DND-41 (cell line): ENCODE measurements at regions not wholly inside any gene's neighbourhood (a gene's known extent, or its start where the extent isn't known, plus 50 kb on each side); places are given as distances from the start of the nearest gene placed in this dataset.

Source experiments
- EZH2 ChIP-seq: IDR thresholded peaks from 3 replicates; pipeline ENCODE4 v1.6.1; 2012; ENCODE audit warnings: borderline replicate concordance, low read depth, mild to moderate bottlenecking, moderate library complexity, low read length, inconsistent platforms; ENCODE audit not compliant: severe bottlenecking
- TF ChIP-seq, protein P1 (sequence below): IDR thresholded peaks from 2 replicates; pipeline ENCODE4 v1.5.1; 2012; ENCODE audit warnings: borderline replicate concordance, low read length, moderate library complexity, mild to moderate bottlenecking; ENCODE audit not compliant: poor library complexity, severe bottlenecking; ENCODE audit errors: extremely low read depth

- TF ChIP-seq, protein P1, sequence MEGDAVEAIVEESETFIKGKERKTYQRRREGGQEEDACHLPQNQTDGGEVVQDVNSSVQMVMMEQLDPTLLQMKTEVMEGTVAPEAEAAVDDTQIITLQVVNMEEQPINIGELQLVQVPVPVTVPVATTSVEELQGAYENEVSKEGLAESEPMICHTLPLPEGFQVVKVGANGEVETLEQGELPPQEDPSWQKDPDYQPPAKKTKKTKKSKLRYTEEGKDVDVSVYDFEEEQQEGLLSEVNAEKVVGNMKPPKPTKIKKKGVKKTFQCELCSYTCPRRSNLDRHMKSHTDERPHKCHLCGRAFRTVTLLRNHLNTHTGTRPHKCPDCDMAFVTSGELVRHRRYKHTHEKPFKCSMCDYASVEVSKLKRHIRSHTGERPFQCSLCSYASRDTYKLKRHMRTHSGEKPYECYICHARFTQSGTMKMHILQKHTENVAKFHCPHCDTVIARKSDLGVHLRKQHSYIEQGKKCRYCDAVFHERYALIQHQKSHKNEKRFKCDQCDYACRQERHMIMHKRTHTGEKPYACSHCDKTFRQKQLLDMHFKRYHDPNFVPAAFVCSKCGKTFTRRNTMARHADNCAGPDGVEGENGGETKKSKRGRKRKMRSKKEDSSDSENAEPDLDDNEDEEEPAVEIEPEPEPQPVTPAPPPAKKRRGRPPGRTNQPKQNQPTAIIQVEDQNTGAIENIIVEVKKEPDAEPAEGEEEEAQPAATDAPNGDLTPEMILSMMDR = no peak
- TF ChIP-seq EZH2 = no peak
Measured at GRCh38 chr5:116959843-116960242, 385.2 kb upstream of the SEMA6A start.
